Activated T-cell treated with anti-CD3 and anti-CD28 coated beads, Interleukin-2, amount 50 U/mL, for 48 hours (primary cell): ENCODE measurements at regions not wholly inside any gene's neighbourhood (a gene's known extent, or its start where the extent isn't known, plus 50 kb on each side); places are given as distances from the start of the nearest gene placed in this dataset.

Experiments
- DNase-seq, 2 experiments: peaks; one replicate each; pipeline ENCODE4 v3.0.0-alpha.2; 2020

GRCh38 chr5:142432369-142432863, 107.6 kb upstream of the SPRY4 start:
- DNase-seq = peak; percentile 53 to 61

DNA sequence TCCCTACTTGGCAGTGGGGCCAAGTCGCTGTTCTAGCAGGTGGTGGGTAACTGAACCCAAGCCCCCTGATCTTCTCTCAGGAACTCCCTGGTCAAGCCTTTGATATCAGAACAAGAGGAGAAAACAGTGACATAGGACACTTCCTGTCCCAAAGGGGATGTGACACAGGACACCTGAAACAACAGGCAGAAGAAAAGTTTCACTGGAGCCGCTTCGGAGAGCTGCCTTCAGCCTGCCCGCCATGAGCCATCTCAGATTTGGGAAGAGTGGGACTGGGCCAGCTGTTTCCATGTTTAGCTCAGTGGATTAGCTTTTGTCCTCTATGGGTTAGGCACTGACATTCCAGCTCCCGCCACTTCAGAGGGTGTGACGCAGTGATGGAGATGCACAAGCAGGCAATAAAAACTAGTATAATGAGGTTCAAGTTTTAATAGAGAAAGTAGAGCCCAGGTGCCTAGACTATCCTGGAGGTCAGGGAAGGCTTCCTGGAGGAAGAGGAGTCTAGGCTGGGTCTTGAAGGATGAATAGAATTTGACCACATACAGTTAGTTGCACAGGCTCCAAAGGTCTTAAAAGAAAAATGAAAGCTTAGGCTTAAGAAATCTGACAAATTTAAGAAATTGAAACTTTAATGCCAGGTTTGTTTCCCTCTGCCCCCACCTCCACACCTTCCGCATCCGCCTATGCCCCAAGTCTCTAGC, 104.1 kb upstream of the SPRY4 start:
- no peak for DNase-seq

GRCh38 chr5:142428036-142428772, 103.4 kb upstream of the SPRY4 start:
- no peak for DNase-seq

GRCh38 chr5:142427529-142427928, 102.7 kb upstream of the SPRY4 start:
- DNase-seq = no peak

- DNase-seq = no peak
Measured at GRCh38 chr5:142427015-142427364, 102.2 kb upstream of the SPRY4 start.

GRCh38 chr5:142426129-142427014, 101.6 kb upstream of the SPRY4 start:
- peak; percentile 48 to 49 for DNase-seq

DNA sequence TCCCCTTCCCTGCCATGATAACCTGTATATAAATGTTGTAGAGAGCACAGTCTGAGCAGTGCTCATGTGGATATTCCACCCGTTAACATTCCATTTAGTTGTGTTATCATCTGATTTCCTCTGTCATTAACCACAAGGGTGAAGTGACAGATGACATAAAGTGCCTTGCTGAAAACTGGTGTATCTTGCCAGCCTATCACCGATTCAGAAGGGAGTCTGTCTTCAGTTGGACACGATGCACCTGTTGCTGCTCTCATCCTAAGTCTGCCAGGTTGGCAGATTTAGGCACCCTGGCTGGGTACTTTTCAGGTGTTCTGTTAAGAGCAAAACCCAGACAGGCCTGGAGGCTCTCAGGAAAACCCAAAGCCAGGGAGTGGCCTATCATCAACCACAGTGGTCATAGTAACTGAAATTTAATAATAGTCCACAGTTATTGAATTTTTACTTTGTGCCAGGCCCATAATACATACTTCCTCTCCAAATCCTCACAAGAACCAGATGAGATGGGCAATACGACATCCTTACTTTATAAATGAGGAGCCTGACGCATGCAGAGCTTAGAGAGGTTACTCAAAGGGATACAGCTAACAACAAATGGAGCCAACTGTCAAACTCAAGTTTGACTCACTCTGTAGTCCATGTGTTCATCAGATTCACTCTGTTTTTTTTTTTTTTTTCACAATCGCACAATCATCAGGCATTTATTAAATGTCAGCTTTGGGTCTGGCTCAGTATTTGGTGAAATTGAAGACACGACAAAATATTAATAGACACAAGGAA, 100.7 kb upstream of the SPRY4 start:
- no peak for DNase-seq

GRCh38 chr5:142422429-142422828, 97.6 kb upstream of the SPRY4 start:
- no peak for DNase-seq

- no peak for DNase-seq
Measured at GRCh38 chr5:142421621-142422397, 97.0 kb upstream of the SPRY4 start.

- DNase-seq = no peak
Measured at GRCh38 chr5:142421228-142421617, 96.4 kb upstream of the SPRY4 start.

DNA sequence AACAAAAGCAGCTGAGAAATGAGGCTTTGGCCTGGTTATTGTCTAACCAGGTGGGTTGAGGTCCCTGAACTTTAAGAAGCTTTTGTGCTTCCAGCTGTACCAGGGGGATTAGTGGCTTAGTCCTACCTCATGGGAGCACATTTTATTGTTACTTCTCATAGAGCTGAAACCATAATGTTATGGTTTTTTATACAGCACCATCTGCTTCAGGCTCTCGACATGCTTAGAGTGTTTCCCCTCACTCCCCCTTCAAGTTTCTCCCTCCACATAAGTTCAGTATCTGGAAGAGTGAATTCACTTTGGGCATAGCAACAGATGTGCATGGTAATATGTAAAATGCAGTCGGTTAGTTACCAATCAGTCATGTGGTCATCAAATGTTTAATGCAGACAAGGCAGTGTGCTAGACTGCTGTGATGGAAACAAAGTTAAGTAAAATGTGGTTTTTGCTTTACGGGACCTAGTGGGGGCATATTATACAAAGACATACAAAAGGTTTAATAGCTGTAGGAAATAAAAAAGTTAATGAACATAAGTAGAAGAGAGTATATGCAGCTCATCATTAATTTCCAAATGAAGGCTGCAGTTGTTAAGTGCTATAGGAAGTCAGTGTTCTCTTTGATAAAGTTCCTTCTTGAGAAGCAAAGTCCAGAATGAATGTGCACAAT, 95.9 kb upstream of the SPRY4 start:
- DNase-seq = no peak

GRCh38 chr5:142412581-142412980, 87.8 kb upstream of the SPRY4 start:
- no peak for DNase-seq

DNA sequence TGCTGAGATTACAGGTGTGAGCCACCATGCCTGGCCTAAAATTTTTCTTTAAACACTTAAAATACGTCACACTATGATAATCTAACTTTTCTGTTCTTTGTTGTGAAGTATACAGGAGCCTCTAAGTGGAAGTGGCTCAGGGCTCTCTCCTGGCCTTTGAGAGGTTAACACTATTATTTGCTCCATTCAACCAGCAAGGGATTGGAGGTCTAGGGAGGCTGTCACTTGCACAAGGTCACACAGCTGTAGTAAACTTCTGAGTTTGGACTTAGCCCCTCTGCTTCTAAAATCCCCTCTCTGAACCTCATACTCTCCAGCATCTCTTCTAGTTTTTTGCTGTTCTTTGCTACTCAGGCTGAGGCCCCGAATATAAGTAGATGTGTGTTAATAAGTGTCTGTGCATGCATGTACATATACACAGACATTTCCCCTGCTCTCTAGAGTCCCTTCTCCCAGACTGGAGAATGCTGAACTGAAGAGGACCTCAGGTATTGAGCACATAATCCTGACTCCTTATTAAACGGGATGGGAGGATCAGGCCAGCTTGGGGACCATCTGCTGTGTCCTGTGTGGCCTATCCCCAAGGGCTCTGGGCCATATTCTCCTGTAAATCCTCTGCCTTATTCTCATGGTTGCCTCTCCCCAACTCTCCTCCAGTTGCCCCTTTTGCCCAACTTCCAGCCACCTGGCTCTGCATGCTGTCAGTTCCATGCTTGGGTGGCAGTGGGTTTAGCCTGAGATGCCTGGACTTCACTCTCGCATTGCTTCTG, 87.0 kb upstream of the SPRY4 start:
- no peak for DNase-seq

DNA sequence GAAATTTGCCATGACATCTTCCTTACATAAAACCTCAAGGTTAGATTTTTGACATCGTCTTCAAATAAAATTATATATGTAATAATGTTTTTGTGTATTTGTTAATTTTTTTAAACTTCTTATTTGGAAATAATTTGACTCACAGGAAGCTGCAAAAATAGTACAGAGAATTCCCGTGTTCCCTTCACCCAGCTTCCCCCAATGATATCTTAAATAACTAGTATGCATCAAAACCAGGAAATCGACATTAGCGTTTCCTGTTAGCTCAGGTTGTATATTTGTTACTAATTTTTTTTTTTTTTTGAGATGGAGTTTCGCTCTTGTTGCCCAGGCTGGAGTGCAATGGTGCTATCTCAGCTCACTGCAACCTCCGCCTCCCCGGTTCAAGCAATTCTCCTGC, 86.3 kb upstream of the SPRY4 start:
- no peak for DNase-seq

- no peak for DNase-seq
Measured at GRCh38 chr5:142408981-142409481, 84.2 kb upstream of the SPRY4 start.

DNA sequence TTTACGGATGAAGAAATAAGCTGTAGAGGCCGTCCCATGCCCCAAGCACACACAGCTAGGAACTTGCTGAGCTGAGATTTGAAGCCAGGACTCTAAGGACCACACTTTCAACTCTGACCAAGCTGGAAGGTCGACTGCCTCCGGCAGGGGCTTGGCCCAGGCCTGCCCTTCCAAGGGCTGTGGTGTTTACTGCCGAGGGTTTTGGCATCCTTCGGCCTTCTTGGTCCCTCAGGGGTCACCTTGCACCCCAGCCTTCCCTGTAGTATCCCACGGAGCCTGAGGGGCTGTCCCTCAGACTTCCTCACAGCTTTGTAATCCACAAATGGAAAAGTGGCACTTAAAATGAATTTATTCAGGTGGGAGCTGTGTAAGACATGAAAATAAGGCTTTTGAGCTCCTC, 83.7 kb upstream of the SPRY4 start:
- no peak for DNase-seq

DNA sequence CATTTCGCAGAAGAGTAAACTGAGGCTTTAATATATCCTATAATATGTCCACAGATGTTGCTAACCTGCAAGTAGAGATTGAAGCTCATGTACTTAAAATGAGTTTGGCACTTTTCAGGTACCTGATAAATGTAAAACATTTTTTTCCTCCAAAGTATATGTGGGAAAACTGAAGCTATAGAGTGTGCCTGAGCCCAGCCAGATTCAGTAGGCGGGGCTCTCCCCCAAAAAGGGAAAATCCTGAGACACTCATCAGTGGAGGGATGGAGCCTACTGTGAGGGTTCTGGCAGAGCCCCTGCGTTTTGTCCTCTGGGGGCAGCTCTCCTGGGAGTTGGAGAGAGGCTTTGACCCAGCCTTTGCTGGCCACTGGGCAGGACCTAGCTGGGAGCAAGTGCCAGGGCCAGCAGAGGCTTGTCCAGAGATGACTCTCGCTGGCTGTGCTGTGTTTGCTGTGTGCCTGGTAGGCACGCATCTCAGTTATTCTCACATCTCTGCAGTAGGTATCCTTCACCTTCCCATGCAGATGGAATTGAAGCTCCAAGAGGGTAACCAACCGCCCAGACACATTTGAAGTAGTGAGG, 81.1 kb upstream of the SPRY4 start:
- no peak for DNase-seq

GRCh38 chr5:142405023-142405422, 80.2 kb upstream of the SPRY4 start:
- DNase-seq = no peak

DNA sequence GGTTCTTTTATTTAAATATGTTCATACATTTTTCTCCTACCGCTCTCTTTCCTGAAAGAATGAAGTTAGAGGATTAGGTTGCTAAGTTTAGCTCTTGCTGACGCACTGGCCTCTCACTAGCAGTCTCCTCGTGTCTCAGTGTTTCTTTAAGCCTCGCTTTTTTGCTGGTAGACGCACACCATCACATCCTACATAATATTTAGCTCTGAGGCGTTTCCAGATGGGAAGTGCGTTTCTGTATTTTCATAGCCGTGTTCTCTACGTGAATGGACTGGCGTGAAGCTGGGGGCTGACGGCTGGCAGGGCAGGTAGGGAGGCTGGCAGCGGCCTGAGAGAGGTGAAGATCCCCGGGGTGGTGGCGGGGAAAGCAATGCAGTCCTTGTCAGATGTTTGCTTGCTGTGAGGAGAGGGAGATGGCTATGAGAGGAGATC, 79.2 kb upstream of the SPRY4 start:
- no peak for DNase-seq

GRCh38 chr5:142403583-142403982, 78.8 kb upstream of the SPRY4 start:
- no peak for DNase-seq
